ENCODE measurements at regions not wholly inside any gene's neighbourhood (a gene's known extent, or its start where the extent isn't known, plus 50 kb on each side); places are given as distances from the start of the nearest gene placed in this dataset.

DNA sequence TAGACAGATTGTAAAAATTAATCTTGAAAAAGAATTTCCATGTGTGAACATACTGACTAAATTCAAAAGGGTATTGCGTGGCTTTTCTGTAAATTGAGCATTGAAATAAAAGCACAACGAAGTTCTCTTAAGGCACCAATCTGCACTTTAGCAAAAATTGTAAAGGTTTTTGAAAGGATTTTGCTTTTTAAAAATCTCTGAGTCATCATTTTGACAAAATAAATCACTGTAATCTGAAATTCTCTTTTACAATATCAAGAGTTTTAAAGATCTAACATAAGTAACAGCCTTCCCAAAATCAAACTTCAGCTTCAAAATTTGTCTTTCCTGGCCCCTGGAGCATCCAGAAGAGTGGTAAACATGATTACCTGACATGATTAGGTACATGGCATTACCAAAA is 830.9 kb upstream of the AGA start:
- Mint-ChIP-seq H3K4me1 (ENCODE audit: unreplicated experiment) (no peaks in the 10 kb centered on the region), H3K27me3 (ENCODE audit: unreplicated experiment) (no peaks in the 10 kb centered on the region), H3K9me3 (ENCODE audit: unreplicated experiment) (no peaks in the 10 kb centered on the region), H3K36me3 (ENCODE audit: unreplicated experiment) (no peaks in the 10 kb centered on the region), H3K27ac (ENCODE audit: unreplicated experiment) (no peak overlapping the region), H3K4me3 (ENCODE audit: unreplicated experiment) (no peak overlapping the region)
- no peak for DNase-seq (ENCODE audit: extremely low spot score, unreplicated experiment)
- TF ChIP-seq, protein P1, sequence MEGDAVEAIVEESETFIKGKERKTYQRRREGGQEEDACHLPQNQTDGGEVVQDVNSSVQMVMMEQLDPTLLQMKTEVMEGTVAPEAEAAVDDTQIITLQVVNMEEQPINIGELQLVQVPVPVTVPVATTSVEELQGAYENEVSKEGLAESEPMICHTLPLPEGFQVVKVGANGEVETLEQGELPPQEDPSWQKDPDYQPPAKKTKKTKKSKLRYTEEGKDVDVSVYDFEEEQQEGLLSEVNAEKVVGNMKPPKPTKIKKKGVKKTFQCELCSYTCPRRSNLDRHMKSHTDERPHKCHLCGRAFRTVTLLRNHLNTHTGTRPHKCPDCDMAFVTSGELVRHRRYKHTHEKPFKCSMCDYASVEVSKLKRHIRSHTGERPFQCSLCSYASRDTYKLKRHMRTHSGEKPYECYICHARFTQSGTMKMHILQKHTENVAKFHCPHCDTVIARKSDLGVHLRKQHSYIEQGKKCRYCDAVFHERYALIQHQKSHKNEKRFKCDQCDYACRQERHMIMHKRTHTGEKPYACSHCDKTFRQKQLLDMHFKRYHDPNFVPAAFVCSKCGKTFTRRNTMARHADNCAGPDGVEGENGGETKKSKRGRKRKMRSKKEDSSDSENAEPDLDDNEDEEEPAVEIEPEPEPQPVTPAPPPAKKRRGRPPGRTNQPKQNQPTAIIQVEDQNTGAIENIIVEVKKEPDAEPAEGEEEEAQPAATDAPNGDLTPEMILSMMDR (IDR thresholded peaks at IDR 0.05), result no peak

DNA sequence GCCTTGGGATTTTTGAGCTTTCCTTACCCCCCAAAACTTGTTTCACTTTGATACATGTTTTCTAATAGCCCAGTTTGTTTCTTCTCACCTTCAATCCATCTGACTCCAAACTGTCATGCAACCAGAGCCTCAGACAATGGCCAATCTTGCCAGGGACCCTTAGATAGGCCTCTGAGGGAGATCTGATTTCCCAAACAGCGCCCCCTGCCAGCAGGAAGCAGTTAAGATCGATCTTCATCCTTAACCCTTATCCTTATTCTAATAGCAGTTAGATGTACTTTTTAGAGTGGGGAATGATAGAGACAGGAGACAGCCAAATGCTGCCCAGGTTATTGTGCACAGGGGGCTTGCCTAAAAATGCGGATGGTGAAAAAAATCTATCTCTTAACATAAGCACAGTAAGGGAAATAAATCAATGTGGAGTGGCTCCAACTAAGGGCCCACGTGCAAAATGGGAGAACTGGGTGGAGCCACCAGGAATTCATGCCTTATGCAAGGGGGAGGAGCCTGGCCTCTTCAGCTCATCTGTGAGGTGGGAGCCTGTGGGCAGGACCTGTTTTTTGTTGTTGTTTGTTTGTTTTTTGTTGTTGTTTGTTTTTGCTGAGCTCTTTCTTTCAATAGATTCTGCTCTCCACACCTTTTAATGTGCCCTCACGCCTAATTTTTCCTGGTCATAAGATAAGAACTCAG is 833.6 kb upstream of the AGA start:
- H3K27ac Mint-ChIP-seq (ENCODE audit: unreplicated experiment), result no peak overlapping the region
- H3K36me3 Mint-ChIP-seq (ENCODE audit: unreplicated experiment), result no peaks in the 10 kb centered on the region
- H3K9me3 Mint-ChIP-seq (ENCODE audit: unreplicated experiment), result peaks cover 5% of the 10 kb centered on the region
- TF ChIP-seq, protein P1 (IDR thresholded peaks at IDR 0.05), result no peak
- H3K4me1 Mint-ChIP-seq (ENCODE audit: unreplicated experiment), result no peaks in the 10 kb centered on the region
- no peak for DNase-seq (ENCODE audit: extremely low spot score, unreplicated experiment)
- no peak overlapping the region for H3K4me3 Mint-ChIP-seq (ENCODE audit: unreplicated experiment)
- H3K27me3 Mint-ChIP-seq (ENCODE audit: unreplicated experiment), result no peaks in the 10 kb centered on the region

DNA sequence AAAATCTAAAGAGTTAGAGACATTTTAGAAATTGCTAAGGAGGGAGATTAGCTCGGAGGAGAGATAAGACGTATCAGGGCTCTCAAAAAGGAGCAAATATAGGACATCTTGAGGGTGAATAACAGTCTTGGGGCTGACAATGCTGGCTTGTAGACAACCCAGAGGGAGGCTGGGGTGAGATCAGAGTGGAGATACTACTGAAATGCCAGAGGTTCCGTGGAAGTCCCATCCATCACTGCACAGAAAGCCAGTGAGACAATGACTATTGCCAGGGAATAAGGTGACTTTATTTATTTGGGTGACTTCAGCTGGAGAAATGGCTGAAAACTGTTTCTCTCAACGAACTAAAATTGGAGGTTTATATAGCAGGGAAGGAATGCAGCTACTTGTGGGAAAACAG is 838.1 kb upstream of the AGA start:
- no peak overlapping the region for H3K27ac Mint-ChIP-seq (ENCODE audit: unreplicated experiment)
- no peak overlapping the region for H3K4me3 Mint-ChIP-seq (ENCODE audit: unreplicated experiment)

DNA sequence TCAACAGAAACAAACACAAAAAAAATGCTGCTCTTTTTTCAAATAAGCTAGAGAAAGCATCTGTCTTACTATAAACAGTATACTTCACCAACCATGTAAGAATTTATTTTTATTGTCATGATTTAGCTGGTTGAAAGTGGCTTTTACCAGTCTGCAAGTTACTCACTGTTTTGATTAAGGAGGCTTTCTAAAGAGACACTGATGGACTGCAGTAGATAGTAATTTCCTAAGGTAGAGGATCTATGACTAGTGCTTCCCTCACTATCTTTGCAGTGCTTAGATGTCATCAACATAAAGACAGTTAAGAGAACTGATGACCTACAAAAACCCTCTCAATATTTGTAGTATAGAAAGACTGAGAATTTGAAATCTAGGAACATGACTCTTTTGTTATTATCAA is 846.2 kb upstream of the AGA start:
- Mint-ChIP-seq H3K9me3 (ENCODE audit: unreplicated experiment) (peaks cover 8% of the 10 kb centered on the region), H3K27ac (ENCODE audit: unreplicated experiment) (no peak overlapping the region), H3K36me3 (ENCODE audit: unreplicated experiment) (no peaks in the 10 kb centered on the region), H3K4me3 (ENCODE audit: unreplicated experiment) (no peak overlapping the region), H3K27me3 (ENCODE audit: unreplicated experiment) (no peaks in the 10 kb centered on the region), H3K4me1 (ENCODE audit: unreplicated experiment) (no peaks in the 10 kb centered on the region)
- DNase-seq (ENCODE audit: extremely low spot score, unreplicated experiment), result no peak
- TF ChIP-seq, protein P1 (IDR thresholded peaks at IDR 0.05), result no peak

More for the DNA sequence above, 838.1 kb upstream of the AGA start:
- TF ChIP-seq, protein P1 (IDR thresholded peaks at IDR 0.05), result no peak
- no peaks in the 10 kb centered on the region for H3K27me3 Mint-ChIP-seq (ENCODE audit: unreplicated experiment)
- no peak for DNase-seq (ENCODE audit: extremely low spot score, unreplicated experiment)
- peaks cover 7% of the 10 kb centered on the region for H3K9me3 Mint-ChIP-seq (ENCODE audit: unreplicated experiment)
- no peaks in the 10 kb centered on the region for H3K4me1 Mint-ChIP-seq (ENCODE audit: unreplicated experiment)
- H3K36me3 Mint-ChIP-seq (ENCODE audit: unreplicated experiment), result no peaks in the 10 kb centered on the region

DNA sequence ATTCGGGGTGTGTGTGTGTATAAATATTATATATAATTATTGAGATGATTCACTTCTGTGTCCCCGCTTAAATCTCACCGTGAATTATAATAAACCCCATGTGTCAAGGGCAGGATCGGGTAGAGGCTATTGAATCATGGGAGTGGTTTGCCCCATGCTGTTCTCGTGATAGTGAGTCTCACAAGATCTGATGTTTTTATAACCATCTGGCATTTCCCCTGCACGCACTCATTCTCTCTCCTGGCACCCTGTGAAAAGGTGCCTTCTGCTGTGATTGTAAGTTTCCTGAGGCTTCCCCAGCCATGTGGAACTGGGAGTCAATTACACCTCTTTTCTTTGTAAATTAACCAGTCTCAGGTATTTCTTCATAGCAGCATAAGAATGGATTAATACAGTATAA is 851.4 kb upstream of the AGA start:
- no peaks in the 10 kb centered on the region for H3K36me3 Mint-ChIP-seq (ENCODE audit: unreplicated experiment)
- no peaks in the 10 kb centered on the region for H3K27me3 Mint-ChIP-seq (ENCODE audit: unreplicated experiment)
- H3K27ac Mint-ChIP-seq (ENCODE audit: unreplicated experiment), result no peak overlapping the region
- no peaks in the 10 kb centered on the region for H3K4me1 Mint-ChIP-seq (ENCODE audit: unreplicated experiment)
- no peak for DNase-seq (ENCODE audit: extremely low spot score, unreplicated experiment)
- peaks cover 8% of the 10 kb centered on the region for H3K9me3 Mint-ChIP-seq (ENCODE audit: unreplicated experiment)
- TF ChIP-seq, protein P1 (IDR thresholded peaks at IDR 0.05), result no peak
- H3K4me3 Mint-ChIP-seq (ENCODE audit: unreplicated experiment), result no peak overlapping the region

Measured in osteocyte (in vitro differentiated cells).